ENCODE measurements at regions not wholly inside any gene's neighbourhood (a gene's known extent, or its start where the extent isn't known, plus 50 kb on each side); places are given as distances from the start of the nearest gene placed in this dataset.
"Not testable (repeated sequence)": the region's sequence is repeated elsewhere in the genome, so short reads cannot be mapped to it uniquely, and the experiment has no call there.

- no peak for DNase-seq
Measured at GRCh38 chr11:29616611-29617010, 400.2 kb downstream of the KCNA4 start.

DNA sequence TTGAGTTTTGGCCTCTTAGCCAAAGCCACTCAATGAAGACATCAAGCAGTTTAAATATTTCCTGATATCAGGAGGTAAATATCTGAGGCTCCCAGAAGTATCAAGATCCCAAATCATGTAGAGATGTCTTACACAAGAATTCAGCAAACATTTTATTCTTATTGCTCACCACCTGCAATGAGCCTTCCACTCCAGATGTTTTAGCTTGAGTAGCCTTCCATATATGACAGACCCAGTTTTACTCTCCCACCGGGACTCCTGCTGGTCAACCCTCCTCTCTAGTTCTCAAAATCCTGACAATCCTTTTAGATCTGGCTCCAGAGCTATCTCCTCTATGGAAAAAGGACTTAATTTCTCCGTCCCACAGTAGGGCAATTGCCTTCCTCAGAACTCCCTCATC is 404.4 kb downstream of the KCNA4 start:
- DNase-seq, result no peak

DNA sequence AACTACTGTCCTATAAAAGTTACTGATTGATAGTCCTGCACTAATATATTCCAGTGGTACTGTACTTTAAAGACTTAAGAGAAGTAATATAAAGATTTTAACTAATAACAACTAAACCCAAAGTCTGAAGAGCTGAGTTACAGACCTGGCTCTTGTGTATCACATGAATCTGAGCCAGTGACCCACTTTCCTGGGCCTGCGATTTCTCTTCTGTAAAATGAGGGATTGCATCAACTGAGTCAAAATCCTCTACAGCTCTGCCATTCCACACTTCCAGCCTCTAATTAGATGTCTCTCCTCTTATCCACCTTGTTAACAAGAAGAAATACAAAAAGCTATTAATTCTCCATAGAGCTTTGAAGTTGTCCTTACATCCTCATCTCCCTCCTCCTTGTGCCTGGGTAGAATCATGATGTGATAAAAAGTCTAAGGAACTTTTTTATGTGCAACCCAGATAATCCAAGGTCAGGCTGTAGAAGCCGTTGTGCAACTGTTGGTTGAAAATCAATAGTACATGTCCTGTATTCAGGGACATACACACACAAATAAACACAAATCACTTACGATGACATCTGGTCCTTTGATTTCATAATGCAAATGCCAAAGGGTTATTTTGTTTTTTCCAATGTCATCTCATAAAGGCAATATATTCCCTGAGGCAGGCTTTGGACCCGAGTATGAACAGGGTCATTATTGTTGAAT is 410.3 kb downstream of the KCNA4 start:
- DNase-seq, result no peak

DNA sequence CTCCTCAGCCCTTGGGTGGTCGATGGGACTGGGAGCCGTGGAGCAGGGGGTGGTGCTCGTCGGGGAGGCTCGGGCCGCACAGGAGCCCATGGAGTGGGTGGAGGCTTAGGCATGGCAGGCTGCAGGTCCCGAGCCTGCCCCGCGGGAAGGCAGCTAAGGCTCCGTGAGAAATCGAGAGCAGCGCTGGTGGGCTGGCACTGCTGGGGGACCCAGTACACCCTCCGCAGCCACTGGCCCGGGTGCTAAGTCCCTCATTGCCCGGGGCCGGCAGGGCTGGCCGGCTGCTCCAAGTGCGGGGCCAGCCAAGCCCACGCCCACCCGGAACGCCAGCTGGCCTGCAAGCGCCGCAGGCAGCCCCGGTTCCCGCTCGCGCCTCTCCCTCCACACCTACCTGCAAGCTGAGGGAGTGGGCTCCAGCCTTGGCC is 416.7 kb downstream of the KCNA4 start:
- DNase-seq, result not testable (repeated sequence)

DNA sequence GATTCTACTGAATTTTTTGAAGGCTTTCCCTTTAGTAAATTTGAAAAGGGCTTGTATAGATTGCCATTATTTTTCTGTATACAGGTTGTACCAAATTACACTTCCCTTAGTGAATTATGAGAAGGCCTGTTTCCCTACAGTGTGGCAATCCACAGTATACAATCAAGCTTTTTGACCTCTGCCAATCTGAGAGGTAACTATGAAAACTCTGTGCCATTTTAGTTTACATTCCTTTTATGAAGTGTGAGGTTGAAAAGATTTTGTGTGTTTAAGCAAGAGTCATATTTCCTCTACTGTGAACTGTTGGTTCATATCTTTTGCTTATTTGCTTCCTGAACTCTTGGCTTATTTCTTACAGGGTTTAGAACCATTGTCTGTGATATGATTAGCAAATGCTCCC is 432.5 kb downstream of the KCNA4 start:
- no peak for DNase-seq

DNA sequence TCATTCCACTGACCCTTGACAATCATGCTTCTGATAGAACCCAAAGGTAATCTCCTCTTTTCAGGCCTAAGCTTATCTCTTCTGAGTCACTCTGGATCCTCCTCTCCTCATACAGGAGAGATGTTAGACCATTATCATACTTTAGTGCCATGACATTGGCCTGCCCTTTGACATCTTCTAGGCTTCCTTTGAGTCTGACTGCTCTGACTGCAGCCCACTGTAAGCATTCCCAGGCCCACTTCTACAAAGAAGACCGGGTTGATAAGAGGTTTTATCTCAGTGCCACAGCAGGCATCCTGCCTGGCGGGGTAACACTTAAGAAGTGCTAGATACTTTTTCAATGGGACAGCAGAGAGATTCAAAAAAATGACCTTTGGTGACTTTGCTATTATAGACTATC is 438.0 kb downstream of the KCNA4 start:
- DNase-seq, result no peak

DNA sequence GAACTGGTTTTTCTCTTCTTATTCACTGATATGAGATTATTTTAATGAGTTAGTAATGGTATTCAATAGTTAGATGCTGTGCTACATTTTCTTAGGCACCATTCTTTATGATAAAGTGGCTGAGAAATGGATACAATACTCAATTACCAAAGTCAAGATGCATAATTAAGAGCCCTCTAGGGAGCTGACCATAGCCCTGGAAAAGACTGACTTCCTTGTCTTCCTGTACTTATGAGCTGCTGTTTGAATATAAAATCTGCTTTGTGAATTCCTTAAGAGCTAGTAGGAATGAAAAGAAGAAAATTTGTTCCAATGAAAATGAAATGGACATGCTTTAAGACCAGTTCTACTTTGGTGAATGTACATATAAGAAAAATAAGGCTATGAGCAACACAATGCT is 452.3 kb downstream of the KCNA4 start:
- no peak for DNase-seq

- no peak for DNase-seq
Measured at GRCh38 chr11:29562183-29562582, 454.6 kb downstream of the KCNA4 start.

- DNase-seq, result no peak
Measured at GRCh38 chr11:29553990-29554389, 462.8 kb downstream of the KCNA4 start.

DNA sequence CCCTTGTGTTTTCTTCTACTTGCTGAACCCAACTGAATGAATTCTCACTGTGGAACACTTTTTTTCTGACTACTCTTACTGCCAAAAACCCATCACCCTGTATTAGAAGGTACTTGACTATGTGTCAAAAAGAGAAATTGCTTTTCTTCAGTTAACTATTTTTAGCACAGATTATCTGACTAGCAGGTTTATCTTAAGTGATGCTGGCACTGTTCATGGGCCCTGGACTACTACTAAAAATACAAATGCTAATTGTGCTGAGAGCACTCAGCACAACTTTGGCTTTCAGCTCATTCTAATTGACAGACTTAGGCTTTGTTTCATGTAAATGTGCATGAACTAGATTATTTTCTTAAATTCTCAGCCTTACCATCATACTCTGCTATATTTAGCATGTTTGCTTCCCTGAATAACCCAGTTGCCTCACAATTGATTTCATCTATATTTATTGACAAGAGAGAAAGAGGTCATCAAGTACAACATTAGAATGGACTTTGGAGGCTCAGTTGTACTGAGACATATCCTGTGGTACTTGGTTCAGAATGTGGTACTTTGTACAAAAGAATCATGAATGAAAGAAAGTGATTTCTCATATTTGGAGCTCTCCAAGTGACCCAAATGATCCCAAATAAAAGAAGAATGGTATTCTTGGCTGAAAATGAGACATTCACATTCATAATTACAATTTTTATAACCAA is 478.3 kb downstream of the KCNA4 start:
- DNase-seq, result no peak

DNA sequence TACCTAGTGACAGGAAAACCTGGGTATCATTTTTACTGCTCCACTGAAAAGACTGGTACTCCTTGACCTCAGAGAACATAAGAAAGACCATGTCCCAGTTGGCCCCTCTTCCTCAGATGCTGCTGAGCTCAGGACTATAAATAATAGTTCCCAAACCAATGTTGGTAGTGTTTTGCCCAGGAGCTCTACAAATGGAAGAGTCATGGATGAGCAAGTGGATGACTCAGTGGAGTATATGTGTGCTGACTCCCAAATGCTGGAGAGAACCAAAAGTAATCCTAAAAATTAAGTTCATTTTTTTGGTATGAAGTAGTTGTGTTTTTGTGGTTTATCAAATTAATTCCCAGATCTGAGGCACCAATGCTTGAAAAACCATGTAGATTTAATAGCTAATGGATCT is 482.0 kb downstream of the KCNA4 start:
- no peak for DNase-seq

DNA sequence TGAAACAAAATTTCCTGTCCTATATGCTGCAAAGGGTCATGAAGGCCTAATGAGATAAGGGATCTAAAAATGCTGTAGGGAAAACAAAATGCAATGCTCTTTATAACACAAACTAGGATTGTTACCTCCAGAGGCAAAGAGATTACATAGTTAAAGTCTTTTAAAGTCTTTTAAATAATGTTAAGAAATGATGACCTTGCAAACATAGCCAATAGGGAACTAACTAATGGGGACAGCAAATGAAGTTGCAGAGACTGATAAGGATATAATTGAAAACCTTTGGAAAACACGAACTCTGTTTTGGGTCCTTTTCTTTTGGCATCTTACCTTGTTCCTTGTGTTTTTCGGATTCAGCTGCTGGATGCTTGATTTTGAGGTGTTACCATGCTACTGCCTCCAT is 485.9 kb downstream of the KCNA4 start:
- DNase-seq, result no peak

DNA sequence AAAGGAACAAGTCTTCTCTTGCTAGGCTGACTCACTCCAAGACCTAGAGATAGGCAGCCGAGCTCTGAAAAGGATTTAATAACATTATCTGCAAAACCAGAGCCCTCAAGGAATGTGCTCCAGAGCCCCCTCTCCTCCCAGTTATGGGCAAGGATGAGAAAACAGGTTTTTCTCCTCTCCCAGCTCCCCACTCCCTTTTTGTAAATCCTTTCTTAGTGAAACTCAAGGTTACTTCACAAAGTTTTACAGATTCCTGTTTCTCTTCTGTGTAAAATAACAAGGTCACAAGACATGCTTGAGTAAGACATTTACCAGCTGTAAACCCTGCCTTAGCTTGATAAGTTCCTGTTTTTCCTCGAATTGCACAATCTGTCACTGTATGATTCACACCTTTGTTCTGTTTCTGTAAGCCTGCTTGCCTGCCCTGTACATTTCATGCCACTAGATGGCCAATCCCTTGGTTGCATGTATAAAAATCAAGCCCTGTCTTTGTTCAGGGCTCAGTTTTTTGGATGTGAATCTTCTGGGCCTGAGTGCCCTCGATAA is 489.4 kb downstream of the KCNA4 start:
- no peak for DNase-seq

GRCh38 chr11:29518389-29519174 is 498.2 kb downstream of the KCNA4 start:
- no peak for DNase-seq

DNA sequence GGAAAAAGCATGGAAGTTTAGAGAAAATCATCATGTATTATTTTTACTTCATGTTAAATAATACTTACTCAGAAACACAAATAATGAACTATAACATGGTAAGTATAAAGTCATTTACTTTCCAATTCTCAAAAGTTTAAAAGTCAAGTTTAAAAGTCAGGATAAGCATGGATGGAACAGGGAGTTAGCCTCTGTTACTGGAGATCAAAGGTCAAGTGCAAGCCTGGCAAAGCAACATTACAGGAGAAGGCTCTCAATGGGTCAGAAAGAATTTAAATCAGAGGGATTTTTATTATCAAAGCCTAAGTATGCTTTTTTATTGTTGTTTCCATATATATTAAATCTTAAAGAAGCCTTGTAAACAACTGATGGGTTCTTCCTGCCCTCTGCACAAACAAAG is 505.4 kb downstream of the KCNA4 start:
- no peak for DNase-seq

DNA sequence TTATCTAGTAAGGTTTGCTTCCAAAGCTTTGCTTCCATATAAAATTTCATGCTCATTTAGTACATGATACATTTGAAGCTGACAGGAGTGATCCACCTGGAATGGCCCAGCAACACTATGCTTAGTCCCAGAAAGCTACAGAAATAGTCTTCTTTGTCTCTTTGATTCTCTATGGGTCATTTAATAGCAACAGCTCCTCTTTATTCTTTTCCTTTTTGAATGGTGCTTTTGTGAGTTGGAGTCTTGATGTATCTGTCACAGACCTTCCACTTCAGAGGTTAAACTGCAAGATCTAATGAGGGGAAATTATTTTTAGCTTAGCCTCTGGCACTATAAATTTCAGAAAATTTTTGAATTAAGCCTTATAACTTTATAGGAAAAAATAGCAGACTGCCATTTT is 509.5 kb downstream of the KCNA4 start:
- no peak for DNase-seq

DNA sequence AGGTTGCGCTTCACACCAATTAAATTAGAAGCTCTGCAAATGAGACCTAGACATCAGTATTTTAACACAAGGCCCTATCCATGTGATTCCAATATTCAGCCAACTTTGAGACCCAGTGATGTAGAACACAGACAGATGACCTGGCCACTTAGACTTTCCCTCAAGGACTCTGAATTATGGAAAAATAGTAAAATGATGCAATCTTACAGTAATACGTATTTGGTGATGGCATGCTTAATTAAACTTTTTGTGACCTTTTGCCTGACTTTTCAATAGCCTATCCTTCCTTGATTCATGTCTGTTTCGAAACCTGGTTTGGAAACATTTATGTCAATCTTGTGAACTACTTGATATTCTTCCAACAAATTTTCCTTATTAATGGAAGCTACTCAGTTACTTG is 521.2 kb downstream of the KCNA4 start:
- DNase-seq, result no peak

- DNase-seq, result no peak
Measured at GRCh38 chr11:29490938-29491337, 525.9 kb downstream of the KCNA4 start.

DNA sequence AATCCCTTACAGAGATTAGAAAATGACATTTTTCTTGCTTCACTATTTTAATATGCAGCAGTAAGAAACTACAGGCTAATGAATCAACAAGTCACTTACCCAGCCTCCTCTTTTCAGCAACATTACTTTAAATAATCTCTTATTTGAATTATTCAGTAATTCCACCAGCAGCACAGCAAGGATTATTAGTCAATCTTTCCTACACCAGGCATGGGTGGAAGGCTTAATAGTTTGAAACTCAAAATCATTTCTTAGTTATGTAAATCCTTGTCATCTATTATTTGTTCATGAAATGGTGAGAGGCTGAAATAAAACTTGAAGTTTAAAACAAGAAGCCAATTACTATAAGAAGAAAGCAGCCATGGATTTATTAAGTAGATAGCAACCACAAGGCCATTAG is 530.5 kb downstream of the KCNA4 start:
- DNase-seq, result no peak

DNA sequence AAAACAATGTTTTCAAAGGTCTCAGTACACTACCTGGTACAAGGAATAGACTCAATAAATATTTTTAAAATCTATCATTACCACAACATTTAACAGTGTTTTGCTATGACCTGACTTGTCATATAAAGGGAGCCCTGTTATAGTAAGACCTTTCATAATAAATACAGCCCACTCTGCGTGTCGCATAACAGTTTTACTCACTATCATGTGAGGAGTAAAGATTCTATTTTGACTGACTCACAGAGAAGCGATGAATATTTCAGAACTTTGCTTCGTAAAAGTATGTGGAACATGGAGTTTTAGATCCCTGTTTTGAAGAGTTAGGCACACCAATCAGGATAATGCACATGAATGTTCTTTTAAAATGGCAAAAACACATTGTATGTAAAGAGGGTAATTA is 531.2 kb downstream of the KCNA4 start:
- DNase-seq, result no peak

GRCh38 chr11:29484548-29484947 is 532.3 kb downstream of the KCNA4 start:
- DNase-seq, result no peak

DNA sequence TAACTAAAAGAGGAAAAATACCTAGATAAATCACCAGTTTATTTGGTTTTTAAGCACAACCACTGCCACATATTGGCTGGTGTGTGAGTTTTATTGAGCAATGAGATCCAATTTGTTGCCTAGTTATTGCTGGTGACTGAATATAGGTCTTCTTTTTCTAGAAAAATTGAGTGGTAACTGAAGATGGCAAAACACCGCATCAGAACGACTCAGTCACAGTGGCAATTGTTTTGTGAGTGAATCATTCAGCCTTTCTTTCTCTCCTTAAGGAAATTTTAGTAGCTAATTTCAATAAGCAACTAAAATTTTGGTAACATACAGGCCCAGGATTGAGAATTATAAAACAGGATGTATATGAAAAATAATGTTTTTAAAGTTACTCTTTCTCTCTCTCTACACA is 533.0 kb downstream of the KCNA4 start:
- DNase-seq, result no peak

DNA sequence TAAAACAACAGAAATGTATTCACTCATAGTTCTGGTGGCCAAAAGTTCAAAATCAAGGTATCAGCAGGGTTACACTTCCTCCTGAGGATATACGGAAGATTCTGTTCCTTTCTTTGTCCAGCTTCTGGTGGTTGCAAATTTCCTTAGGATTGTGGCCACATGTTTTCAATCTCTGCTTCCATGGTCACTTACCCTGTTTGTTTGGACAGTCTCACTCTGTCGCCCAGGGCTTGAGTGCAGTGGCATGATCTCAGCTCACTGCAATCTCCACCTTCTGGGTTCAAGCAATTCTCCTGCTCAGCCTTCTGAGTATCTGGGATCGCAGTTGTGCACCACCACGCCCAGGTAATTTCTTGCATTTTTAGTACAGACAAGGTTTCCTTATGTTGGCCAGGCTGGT is 534.3 kb downstream of the KCNA4 start:
- DNase-seq, result no peak

GRCh38 chr11:29481738-29482137 is 535.1 kb downstream of the KCNA4 start:
- no peak for DNase-seq

Measured in NCI-H1694 (cell line).